ENCODE measurements at regions not wholly inside any gene's neighbourhood (a gene's known extent, or its start where the extent isn't known, plus 50 kb on each side); places are given as distances from the start of the nearest gene placed in this dataset.

- peaks cover 10 to 11% of the 10 kb centered on the region in 2 experiments for H3K9me3 Mint-ChIP-seq
- no peak overlapping the region for H3K56ac ChIP-seq (ENCODE audit: insufficient read length, low read depth, low read length)
- no peak overlapping the region for H3K27ac ChIP-seq (ENCODE audit: insufficient read length, low read depth, low read length)
- no peak overlapping the region for H2BK15ac ChIP-seq (ENCODE audit: low read depth, low read length)
- no peak overlapping the region for H2BK120ac ChIP-seq (ENCODE audit: low read depth, low read length, poor library complexity, severe bottlenecking)
- no peak overlapping the region for H3K9ac ChIP-seq (ENCODE audit: extremely low read depth, insufficient read length, low read length)
- H3K4ac ChIP-seq (ENCODE audit: low read depth, low read length): no peak overlapping the region
- H3K23me2 ChIP-seq (ENCODE audit: insufficient read length, low read depth, low read length, poor library complexity, severe bottlenecking): no peaks in the 10 kb centered on the region
- H3K27me3 ChIP-seq (ENCODE audit: insufficient read depth, low read length): no peaks in the 10 kb centered on the region
- H4K20me1 ChIP-seq (ENCODE audit: control insufficient read depth, insufficient read depth, insufficient read length): no peaks in the 10 kb centered on the region
- no peak overlapping the region for H2AK5ac ChIP-seq (ENCODE audit: insufficient read length, low read length)
- H3K79me2 ChIP-seq (ENCODE audit: insufficient read depth, low read length): no peaks in the 10 kb centered on the region
- H2BK20ac ChIP-seq (ENCODE audit: low read depth, low read length, poor library complexity, severe bottlenecking): no peak overlapping the region
- no peak for TF ChIP-seq CTCF (conservative IDR thresholded peaks at IDR 0.05)
- H3K36me3 Mint-ChIP-seq (ENCODE audit: insufficient read depth in 1 of 3, low read depth in 3 of 3): peaks cover 7 to 14% (median 8%) of the 10 kb centered on the region in 3 experiments
- no peaks in the 10 kb centered on the region for H3K9me3 ChIP-seq (ENCODE audit: control insufficient read depth, low read depth, low read length)
- no peak overlapping the region for H4K5ac ChIP-seq (ENCODE audit: insufficient read length, low read depth, low read length)
- no peak overlapping the region for H3K23ac ChIP-seq (ENCODE audit: insufficient read length, low read depth, low read length)
- no peak overlapping the region for H4K91ac ChIP-seq (ENCODE audit: insufficient read length, low read depth, low read length)
- no peak overlapping the region for H3K4me3 Mint-ChIP-seq
- H3K18ac ChIP-seq (ENCODE audit: insufficient read length, low read depth, low read length): no peak overlapping the region
- no peak overlapping the region for H3K4me2 ChIP-seq (ENCODE audit: insufficient read depth, insufficient read length, low read length)
- H2AFZ ChIP-seq (ENCODE audit: low read length): no peak overlapping the region
- H3K4me1 Mint-ChIP-seq: peaks cover 17 to 21% of the 10 kb centered on the region in 2 experiments
- WGBS (ENCODE audit: extremely low coverage, insufficient read length, low lambda C conversion rate): no CpG with 5 or more reads among the region's 2 CpGs
- H3T11ph ChIP-seq (ENCODE audit: low read length): no peak overlapping the region
- H3K79me1 ChIP-seq (ENCODE audit: insufficient read depth, low read depth, low read length, poor library complexity, severe bottlenecking): no peaks in the 10 kb centered on the region
- no peak overlapping the region for H4K8ac ChIP-seq (replicated peaks; ENCODE audit: insufficient read length, low read depth, low read length)
- no peak overlapping the region for H2BK5ac ChIP-seq (ENCODE audit: insufficient read length, low read length)
- H3K27ac Mint-ChIP-seq: no peak overlapping the region
- H3K4me1 ChIP-seq (ENCODE audit: insufficient read depth, low read length): peaks cover 3% of the 10 kb centered on the region; the same call in 1 of the 2 replicates
- no peaks in the 10 kb centered on the region for H3K27me3 Mint-ChIP-seq (ENCODE audit: low read depth)
- DNase-seq: no peak
- H2BK12ac ChIP-seq (ENCODE audit: insufficient read length, low read depth, low read length): no peak overlapping the region
- no peak overlapping the region for H3K14ac ChIP-seq (ENCODE audit: insufficient read depth, low read length)
Measured at GRCh38 chr13:50229960-50230661, 214.9 kb downstream of the KCNRG start.

All from H9 (cell line).